PFSK-1 (cell line): ENCODE measurements at regions not wholly inside any gene's neighbourhood (a gene's known extent, or its start where the extent isn't known, plus 50 kb on each side); places are given as distances from the start of the nearest gene placed in this dataset.

Experiments
- FOXP2 ChIP-seq: optimal IDR thresholded peaks from 2 replicates; pipeline ENCODE3; 2011; ENCODE audit warnings: borderline replicate concordance, control low read depth, inconsistent platforms; ENCODE audit not compliant: insufficient read depth; ENCODE audit errors: extremely low read length, extremely low read depth
- POLR2AphosphoS5 ChIP-seq: IDR thresholded peaks from 2 replicates; pipeline ENCODE4 v1.6.1; 2012; ENCODE audit warnings: low read depth, mild to moderate bottlenecking, control low read depth, low read length, moderate library complexity
- SIN3A ChIP-seq: IDR thresholded peaks from 2 replicates; pipeline ENCODE4 v1.6.1; 2012; ENCODE audit warnings: mild to moderate bottlenecking, low read length, moderate library complexity, borderline replicate concordance; ENCODE audit not compliant: insufficient read depth

GRCh38 chr1:65658122-65658521 is 134.6 kb upstream of the PDE4B start:
- no peak for TF ChIP-seq POLR2AphosphoS5
- TF ChIP-seq SIN3A = no peak
- no peak for TF ChIP-seq FOXP2
